ENCODE measurements at regions not wholly inside any gene's neighbourhood (a gene's known extent, or its start where the extent isn't known, plus 50 kb on each side); places are given as distances from the start of the nearest gene placed in this dataset.

DNA sequence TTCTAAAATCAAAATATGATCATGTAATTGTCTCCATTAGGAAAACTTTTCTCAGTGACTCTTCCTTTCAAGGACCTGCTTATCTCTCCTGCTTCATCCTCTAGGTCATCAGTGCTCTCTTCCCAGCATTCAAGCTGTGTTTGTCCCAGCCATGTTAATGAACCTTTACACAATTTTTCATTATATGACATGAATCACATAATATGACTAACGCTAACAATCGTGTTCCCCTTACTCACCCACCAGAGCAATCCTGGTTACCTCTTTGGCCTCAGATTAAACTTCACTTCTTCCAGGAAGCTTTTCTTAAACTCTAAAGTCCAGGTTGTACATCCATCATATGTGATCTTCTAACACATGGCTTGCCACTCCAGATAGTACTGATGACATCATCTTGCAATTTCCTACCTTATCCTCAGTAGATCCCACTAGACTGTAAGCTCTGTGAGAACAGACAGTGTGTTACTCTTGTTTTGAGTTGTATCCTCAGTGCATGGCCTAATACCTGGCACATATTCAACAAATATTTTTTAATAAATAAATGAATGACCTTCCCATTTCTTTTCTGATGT is 882.9 kb upstream of the ZEB2 start:
- H3K36me3 Mint-ChIP-seq (ENCODE audit: insufficient read depth): no peaks in the 10 kb centered on the region

DNA sequence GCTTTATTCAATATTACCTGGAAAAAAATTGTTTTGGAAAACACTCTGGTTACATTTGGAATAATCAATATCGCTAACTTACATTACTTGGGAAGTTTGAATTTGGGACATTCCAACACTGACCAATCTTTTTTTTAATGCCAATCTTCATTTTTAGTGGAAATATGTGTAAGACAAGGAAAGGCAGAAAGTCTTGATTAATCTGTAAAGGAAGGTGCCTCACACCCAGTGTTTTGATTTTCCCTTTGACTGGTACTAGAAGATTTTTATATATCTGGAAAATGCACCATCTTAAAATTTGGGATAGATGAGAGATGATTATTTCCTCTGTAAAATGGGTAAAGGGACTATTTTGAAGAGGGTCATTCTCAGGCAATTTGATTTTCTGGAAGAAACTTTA is 879.2 kb upstream of the ZEB2 start:
- no peak for DNase-seq (ENCODE audit: low spot score, unreplicated experiment)
- Mint-ChIP-seq H3K27ac (no peak overlapping the region), H3K9me3 (ENCODE audit: low read depth) (no peaks in the 10 kb centered on the region), H3K4me3 (ENCODE audit: low read depth) (no peak overlapping the region), H3K27me3 (no peaks in the 10 kb centered on the region), H3K4me1 (ENCODE audit: low read depth) (no peaks in the 10 kb centered on the region), H3K36me3 (ENCODE audit: insufficient read depth) (no peaks in the 10 kb centered on the region)
- TF ChIP-seq, protein P1, sequence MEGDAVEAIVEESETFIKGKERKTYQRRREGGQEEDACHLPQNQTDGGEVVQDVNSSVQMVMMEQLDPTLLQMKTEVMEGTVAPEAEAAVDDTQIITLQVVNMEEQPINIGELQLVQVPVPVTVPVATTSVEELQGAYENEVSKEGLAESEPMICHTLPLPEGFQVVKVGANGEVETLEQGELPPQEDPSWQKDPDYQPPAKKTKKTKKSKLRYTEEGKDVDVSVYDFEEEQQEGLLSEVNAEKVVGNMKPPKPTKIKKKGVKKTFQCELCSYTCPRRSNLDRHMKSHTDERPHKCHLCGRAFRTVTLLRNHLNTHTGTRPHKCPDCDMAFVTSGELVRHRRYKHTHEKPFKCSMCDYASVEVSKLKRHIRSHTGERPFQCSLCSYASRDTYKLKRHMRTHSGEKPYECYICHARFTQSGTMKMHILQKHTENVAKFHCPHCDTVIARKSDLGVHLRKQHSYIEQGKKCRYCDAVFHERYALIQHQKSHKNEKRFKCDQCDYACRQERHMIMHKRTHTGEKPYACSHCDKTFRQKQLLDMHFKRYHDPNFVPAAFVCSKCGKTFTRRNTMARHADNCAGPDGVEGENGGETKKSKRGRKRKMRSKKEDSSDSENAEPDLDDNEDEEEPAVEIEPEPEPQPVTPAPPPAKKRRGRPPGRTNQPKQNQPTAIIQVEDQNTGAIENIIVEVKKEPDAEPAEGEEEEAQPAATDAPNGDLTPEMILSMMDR (IDR thresholded peaks at IDR 0.05; ENCODE audit: unreplicated experiment): no peak

More for the DNA sequence above, 882.9 kb upstream of the ZEB2 start:
- no peak for DNase-seq (ENCODE audit: low spot score, unreplicated experiment)
- no peak overlapping the region for H3K4me3 Mint-ChIP-seq (ENCODE audit: low read depth)
- no peaks in the 10 kb centered on the region for H3K9me3 Mint-ChIP-seq (ENCODE audit: low read depth)
- H3K27ac Mint-ChIP-seq: no peak overlapping the region
- H3K27me3 Mint-ChIP-seq: no peaks in the 10 kb centered on the region
- TF ChIP-seq, protein P1 (IDR thresholded peaks at IDR 0.05; ENCODE audit: unreplicated experiment): no peak
- H3K4me1 Mint-ChIP-seq (ENCODE audit: low read depth): no peaks in the 10 kb centered on the region

DNA sequence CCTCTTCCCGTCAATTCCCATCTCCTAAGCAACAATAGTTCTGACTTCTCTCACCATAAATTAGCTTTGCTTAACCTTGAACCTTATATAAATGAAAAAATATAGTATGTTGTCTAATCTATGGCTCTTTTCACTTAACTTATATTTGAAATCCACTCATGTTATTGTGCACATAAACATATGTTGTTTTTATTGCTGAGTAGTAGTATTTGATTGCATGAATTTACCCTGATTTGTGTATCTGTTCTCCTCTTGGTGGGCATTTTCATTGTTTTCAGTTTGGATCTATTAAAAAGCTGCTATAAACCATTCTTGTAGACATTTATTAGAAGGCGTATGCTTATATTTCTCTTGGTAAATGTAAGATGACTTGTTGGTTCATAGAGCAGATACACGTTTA is 874.3 kb upstream of the ZEB2 start:
- H3K4me3 Mint-ChIP-seq (ENCODE audit: low read depth): no peak overlapping the region
- H3K27ac Mint-ChIP-seq: no peak overlapping the region
- H3K4me1 Mint-ChIP-seq (ENCODE audit: low read depth): no peaks in the 10 kb centered on the region
- H3K36me3 Mint-ChIP-seq (ENCODE audit: insufficient read depth): peaks cover 1% of the 10 kb centered on the region
- DNase-seq (ENCODE audit: low spot score, unreplicated experiment): no peak
- peaks cover 5% of the 10 kb centered on the region for H3K9me3 Mint-ChIP-seq (ENCODE audit: low read depth)
- TF ChIP-seq, protein P1 (IDR thresholded peaks at IDR 0.05; ENCODE audit: unreplicated experiment): no peak
- H3K27me3 Mint-ChIP-seq: no peaks in the 10 kb centered on the region

DNA sequence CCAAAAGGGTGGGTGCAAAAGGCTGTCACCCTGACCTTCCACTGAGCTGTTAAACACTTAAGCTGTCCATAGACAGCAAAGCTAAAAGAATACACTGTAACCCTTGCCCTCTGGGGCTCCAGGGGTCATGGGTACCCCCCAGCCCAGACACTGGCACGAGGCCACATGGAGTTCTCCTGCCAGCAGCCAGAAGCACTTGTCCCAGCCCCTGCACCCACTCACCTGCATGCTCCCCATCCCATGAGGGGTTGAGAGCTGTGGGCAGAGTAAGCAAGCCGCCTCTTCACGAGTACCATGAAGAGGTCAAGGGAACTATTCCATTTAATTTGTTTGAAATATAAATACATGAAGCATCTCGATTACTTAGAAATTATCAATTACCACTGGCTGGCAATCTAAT is 867.1 kb upstream of the ZEB2 start:
- H3K4me3 Mint-ChIP-seq (ENCODE audit: low read depth): no peak overlapping the region
- H3K27me3 Mint-ChIP-seq: no peaks in the 10 kb centered on the region
- TF ChIP-seq, protein P1 (IDR thresholded peaks at IDR 0.05; ENCODE audit: unreplicated experiment): no peak
- DNase-seq (ENCODE audit: low spot score, unreplicated experiment): no peak
- H3K27ac Mint-ChIP-seq: no peak overlapping the region
- H3K9me3 Mint-ChIP-seq (ENCODE audit: low read depth): peaks cover 5% of the 10 kb centered on the region
- peaks cover 1% of the 10 kb centered on the region for H3K36me3 Mint-ChIP-seq (ENCODE audit: insufficient read depth)
- no peaks in the 10 kb centered on the region for H3K4me1 Mint-ChIP-seq (ENCODE audit: low read depth)

DNA sequence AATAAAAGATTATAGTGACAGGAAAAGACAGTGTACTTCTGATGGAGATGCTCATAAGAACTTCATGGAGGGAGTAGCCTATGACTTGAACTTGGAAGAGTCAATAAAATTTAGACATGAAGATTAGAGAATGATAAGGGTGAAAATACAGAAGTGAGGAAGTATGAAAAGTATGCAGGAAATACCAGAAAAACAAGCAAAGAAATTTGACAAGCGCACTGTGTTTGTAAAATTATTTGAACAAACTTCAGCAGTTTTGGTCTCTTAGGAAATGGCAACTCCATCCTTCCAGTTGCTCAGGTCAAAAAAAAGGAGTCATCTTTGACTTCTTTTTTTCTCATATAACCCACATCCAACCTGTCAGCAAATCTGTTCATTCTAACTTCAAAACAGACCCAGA is 864.0 kb upstream of the ZEB2 start:
- no peak for DNase-seq (ENCODE audit: low spot score, unreplicated experiment)
- Mint-ChIP-seq H3K27ac (no peak overlapping the region), H3K4me1 (ENCODE audit: low read depth) (no peaks in the 10 kb centered on the region), H3K27me3 (no peaks in the 10 kb centered on the region), H3K4me3 (ENCODE audit: low read depth) (no peak overlapping the region), H3K9me3 (ENCODE audit: low read depth) (no peaks in the 10 kb centered on the region), H3K36me3 (ENCODE audit: insufficient read depth) (no peaks in the 10 kb centered on the region)
- TF ChIP-seq, protein P1 (IDR thresholded peaks at IDR 0.05; ENCODE audit: unreplicated experiment): no peak

Data from progenitor cell of endocrine pancreas (in vitro differentiated cells).